ENCODE measurements at regions not wholly inside any gene's neighbourhood (a gene's known extent, or its start where the extent isn't known, plus 50 kb on each side); places are given as distances from the start of the nearest gene placed in this dataset.

GRCh38 chr2:150681120-150681804, 193.8 kb upstream of the RND3 start:
- no peak for TF ChIP-seq CTCF (IDR thresholded peaks at IDR 0.05; ENCODE audit: extremely low read depth in 1 of 2, insufficient read depth in 1 of 2, low read depth in 1 of 2, low read length in 2 of 2)
- no peak for TF ChIP-seq POLR2A (IDR thresholded peaks at IDR 0.05; ENCODE audit: low read depth, low read length)
- TF ChIP-seq MAX (IDR thresholded peaks at IDR 0.05; ENCODE audit: insufficient read depth, insufficient read length) = no peak
- no peak for TF ChIP-seq EZH2 (IDR thresholded peaks at IDR 0.05; ENCODE audit: borderline replicate concordance, low read depth, low read length, severe bottlenecking)
- TF ChIP-seq POLR2AphosphoS5 (IDR thresholded peaks at IDR 0.05; ENCODE audit: insufficient read depth, low read depth, low read length) = no peak
- TF ChIP-seq GATA2 (IDR thresholded peaks at IDR 0.05; ENCODE audit: insufficient read depth, insufficient read length, low read depth, low read length) = peak; percentile 98
- peak; percentile 36 for TF ChIP-seq JUN (IDR thresholded peaks at IDR 0.05; ENCODE audit: borderline replicate concordance, insufficient read depth, insufficient read length, low read depth)
- peak; percentile 70 for TF ChIP-seq FOS (IDR thresholded peaks at IDR 0.05; ENCODE audit: borderline replicate concordance, insufficient read depth, low read length)
- TF ChIP-seq MYC (IDR thresholded peaks at IDR 0.05; ENCODE audit: low read depth, low read length) = no peak

All from endothelial cell of umbilical vein (primary cell).